CD4-positive, alpha-beta T cell treated with Interleukin-1 beta for 1 hour (primary cell): ENCODE measurements at regions not wholly inside any gene's neighbourhood (a gene's known extent, or its start where the extent isn't known, plus 50 kb on each side); places are given as distances from the start of the nearest gene placed in this dataset.
"Not testable (repeated sequence)": the region's sequence is repeated elsewhere in the genome, so short reads cannot be mapped to it uniquely, and the experiment has no call there.

Experiments used
- DNase-seq, 2 donors: peaks; one replicate each; pipeline ENCODE4 v3.0.0-alpha.2; 2020 to 2022

GRCh38 chr6:15121977-15122550 lies 123.8 kb upstream of the JARID2 start:
- no peak for DNase-seq

DNA sequence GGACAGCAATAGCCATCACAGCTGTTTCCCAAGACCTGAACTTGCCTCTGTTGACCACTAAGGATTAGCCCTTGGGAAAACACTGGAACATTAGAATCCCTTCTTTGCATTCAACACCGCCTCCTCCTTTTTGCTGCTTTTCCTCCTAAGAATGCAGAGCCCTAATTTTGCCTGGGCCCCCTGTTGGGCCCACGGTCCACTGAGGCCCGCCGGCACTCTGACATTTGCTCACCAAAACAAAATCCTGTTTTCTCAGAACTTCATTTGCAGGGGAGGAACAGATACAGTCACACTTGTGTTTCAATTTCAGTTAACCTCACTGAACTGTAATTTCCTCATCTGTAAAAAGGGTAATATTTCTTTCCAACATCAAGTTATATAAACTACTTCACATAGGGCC lies 116.0 kb upstream of the JARID2 start:
- DNase-seq = no peak

GRCh38 chr6:15131234-15131633 lies 114.6 kb upstream of the JARID2 start:
- no peak for DNase-seq

DNA sequence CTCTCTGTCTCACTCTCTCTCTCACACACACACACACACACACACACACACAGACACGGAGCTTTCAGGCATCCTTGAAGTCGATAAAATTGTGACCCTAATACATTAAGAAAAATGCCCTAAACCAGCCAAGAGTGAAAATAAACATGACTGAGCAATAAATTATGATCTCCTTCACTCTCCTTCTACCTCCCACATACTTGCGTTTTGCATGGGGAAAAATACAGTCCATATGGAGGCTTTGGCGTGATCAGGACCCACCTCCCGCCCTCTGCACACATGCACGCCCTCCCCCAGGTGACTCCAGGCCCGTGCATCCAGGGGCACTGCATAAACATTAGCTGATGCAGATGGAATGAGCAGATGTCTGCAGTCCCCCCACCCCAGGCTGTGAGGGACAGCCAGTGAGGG lies 114.2 kb upstream of the JARID2 start:
- no peak for DNase-seq

- DNase-seq = no peak
These were observed 113.7 kb upstream of the JARID2 start for GRCh38 chr6:15132167-15132566.

GRCh38 chr6:15132854-15133670 lies 112.8 kb upstream of the JARID2 start:
- DNase-seq = no peak

DNA sequence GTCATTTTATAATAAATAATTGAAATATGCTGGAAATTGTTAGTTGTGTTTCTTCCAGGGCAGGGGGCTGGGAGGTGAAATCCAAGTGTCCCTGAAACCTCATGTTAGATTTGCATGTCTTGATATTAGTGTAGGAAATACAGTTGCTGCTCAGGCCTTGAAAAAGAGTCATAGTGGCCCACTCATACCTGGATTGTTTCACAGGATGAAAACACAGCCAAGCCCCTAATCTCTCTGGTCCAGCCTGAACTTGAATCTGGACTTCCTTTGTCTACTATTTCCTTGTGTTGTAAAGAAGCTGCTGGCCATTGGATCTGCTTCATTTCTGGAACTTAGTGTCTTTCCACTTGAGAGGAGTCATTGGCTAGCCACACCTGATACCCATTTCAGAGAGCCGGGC lies 108.8 kb upstream of the JARID2 start:
- DNase-seq = no peak

GRCh38 chr6:15143086-15143485 lies 102.8 kb upstream of the JARID2 start:
- no peak for DNase-seq

DNA sequence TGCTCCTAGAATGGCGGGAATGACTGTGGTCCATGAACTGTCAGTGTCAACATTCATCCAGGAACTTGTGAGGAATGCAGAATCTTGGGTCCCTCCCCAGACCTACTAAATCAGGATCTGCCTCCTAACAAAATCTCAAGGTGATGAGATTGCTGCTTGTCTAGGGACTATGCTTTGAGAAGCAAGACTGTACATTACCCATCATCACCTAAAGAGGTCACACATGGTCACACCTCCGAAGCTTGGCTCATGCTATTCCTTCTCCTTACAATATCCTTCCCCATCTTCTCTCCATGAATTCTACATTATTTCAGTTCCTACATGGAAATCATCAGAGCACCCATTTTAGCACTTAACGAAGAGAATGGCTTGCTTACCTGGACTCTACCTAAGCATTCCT lies 102.3 kb upstream of the JARID2 start:
- DNase-seq = no peak

DNA sequence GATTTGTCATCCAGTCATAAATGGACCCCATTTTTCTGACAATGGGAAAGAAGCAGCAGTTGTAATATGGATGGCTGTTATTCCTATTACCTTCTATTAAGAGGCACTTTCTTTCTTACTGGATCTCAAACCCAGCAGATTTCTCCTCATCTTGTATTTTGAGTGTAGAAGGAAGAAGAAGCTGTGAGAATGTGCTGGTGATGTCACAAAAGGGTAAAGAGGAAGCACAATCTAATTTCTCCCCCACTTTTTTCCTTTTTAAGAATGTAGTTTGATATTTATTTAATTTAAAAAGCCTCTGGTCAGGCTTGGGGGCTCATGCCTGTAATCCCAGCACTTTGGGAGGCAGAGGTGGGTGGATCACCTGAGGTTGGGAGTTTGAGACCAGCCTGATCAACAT lies 100.0 kb upstream of the JARID2 start:
- DNase-seq = no peak

DNA sequence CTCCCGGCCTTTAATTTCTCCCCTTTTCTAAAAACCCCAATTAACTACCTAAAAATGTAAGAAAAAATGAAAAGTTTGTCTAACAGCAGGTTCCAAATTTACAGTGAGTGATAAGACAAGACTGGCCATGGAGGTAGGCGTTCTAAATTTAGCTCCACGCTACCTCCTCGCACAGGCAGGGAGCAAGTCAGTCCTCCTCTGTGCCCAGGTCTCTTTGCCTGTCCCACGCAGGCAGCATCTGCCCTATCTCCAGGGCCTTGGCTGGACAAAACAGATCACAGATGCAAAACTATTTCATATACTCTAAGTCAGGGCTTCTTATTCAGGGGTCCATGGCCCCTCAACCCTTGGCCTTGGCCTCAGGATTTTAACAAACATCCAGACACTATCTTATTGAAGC lies 98.0 kb upstream of the JARID2 start:
- no peak for DNase-seq

DNA sequence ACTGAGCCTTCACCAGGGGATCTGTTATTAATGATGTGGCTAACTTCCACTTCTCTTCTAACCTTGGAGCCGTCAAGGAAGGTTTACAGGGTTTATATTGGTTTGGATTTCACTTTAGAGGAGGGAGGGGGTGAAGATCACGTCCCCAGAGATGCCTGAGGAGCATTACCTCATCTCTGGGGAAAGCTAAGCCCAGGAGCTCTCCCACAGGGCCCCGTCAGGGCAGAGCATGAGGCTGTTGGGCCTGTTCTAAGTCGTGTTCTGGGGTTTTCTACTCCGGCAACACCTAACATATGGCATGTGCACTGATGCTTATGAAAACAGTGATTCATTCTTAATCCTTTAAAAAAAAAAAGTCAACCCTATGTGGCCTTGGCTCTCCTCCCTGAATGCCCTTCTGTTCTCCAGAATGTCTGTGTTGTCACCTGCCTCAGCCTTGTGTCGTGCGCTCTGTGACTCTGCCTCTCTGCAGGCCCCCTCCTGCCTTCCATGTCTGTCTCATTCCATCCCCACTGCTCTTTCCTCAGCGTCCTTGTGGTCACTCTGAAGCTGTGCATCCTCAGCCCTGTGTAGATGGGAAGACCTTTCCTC lies 97.4 kb upstream of the JARID2 start:
- DNase-seq = no peak

GRCh38 chr6:15150207-15150606 lies 95.7 kb upstream of the JARID2 start:
- DNase-seq = peak in 1 of 2 donors; percentile 2

GRCh38 chr6:15152700-15153099 lies 93.2 kb upstream of the JARID2 start:
- DNase-seq = no peak

DNA sequence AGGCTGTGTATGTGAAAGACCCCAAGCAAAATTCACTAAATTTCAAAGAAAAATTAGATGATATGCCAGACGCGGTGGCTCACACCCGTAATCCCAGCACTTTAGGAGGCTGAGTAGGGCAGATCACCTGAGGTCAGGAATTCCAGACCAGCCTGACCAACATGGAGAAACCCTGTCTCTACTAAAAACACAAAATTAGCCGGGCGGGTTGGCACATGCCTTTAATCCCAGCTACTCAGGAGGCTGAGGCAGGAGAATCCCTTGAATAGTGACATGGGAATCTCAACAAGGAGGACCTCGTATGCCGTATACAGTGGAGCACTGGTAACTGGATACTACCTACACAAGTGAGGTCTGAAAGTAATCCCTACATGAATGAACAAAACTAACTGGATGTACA lies 92.7 kb upstream of the JARID2 start:
- no peak for DNase-seq

- no peak for DNase-seq
These were observed 88.4 kb upstream of the JARID2 start for GRCh38 chr6:15157479-15157878.

- no peak for DNase-seq
These were observed 86.8 kb upstream of the JARID2 start for GRCh38 chr6:15158821-15159619.

DNA sequence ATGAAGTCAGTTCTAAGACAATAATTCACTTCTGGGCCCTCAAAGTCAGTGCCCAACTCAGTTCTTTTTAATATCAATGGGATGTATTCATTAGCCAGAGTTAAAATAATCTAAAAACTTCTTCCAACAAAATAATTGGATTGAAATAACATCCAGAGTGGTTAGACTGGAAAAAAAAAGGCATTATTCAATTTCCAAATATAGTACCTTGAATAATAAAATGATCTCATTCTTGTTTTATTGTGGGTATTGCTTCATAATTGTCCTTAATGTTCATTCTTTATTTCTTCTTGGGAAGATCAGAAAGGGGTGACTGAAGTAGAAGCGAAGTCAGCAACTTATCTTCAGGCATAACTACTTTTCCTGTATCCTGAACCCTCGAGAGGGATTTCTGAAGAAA lies 85.1 kb upstream of the JARID2 start:
- DNase-seq = no peak

DNA sequence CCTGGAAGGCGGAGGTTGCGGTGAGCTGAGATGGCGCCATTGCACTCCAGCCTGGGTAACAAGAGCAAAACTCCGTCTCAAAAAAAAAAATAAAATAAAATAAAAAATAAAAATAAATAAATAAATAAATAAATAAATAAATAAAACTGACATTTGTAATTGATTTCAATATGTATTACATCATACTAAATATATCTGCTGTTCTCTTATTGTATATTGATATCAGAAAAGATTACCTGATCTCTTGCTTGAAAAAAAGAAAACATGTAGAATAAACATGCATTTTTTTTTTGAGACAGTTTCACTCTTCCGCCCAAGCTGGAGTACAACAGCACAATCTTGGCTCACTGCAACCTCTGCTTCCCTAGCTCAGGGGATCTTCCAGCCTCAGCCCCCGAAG lies 81.0 kb upstream of the JARID2 start:
- DNase-seq = not testable (repeated sequence)

DNA sequence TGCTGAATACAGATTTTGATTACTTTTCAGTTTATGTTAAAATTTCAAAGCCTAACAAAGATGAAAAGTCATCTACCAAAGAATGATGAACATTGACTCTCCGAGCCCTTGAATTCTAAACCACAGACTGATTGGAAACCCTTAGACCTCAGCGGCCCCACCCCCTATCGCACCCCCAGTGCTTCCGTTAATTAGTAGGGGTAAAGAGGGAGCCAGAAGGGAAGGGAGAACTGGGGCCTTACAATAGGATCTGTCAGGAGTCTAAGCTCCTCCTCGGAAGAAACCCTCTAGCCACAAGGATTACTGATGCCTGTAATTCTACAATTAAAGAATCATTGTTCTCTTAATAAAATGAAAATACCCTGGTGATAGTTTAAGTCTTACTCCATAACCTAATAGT lies 79.7 kb upstream of the JARID2 start:
- DNase-seq = no peak

- DNase-seq = no peak
These were observed 75.7 kb upstream of the JARID2 start for GRCh38 chr6:15170126-15170525.

DNA sequence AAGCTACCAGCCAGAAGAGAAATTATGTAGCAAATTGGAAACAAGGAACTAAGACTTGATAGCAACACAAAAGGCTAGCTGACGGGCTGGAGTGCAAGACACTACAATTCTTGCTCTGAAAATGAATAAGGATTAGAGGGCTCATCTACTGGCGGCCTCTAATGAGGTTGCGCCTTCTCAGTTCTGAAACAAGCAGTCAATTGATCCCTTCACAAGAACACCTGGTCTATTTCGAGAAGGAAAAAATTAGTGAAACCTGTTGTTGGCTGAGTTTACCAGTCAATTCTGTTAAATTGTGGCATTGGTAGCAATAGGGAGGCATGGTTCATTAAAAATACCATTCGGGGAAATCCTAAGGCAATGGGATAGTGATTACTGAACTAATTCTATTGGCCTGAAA lies 74.8 kb upstream of the JARID2 start:
- no peak for DNase-seq

DNA sequence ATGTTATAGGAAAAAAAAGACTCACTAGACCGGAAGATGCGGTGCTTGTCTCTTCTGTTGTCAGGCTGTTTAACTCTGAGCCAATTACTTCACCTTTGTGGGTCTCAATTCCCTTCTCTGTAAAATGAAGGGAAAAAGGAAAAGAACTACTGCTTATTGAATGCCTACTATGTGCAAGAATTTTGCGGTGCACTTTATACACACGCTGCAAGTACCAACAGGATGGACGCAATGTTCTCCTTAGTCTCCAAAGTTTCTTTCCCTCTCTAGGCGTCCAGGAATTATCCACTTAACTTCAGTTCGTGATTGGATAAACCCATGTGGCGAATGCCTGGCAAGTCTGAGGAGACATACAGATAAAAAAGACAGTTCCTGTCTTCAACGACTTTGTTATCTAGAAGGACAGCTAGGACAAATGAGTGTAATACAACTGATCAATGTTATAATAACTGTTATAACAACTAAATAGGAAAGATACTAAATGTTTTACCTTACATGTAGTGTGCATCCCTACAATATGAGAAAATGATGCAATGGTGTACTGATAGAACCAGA lies 69.0 kb upstream of the JARID2 start:
- no peak for DNase-seq
